Left renal cortex interstitium (tissue), 4 donors: ENCODE measurements at regions not wholly inside any gene's neighbourhood (a gene's known extent, or its start where the extent isn't known, plus 50 kb on each side); places are given as distances from the start of the nearest gene placed in this dataset.
A peak's percentile ranks its signal among the peaks of the same experiment; 100 is the strongest.

Experiments
- DNase-seq, 4 donors: peaks; one replicate each; pipeline ENCODE4 v3.0.0-alpha.2; 2013; ENCODE audit warnings: low read depth in 4 of 4, low spot score in 2 of 4, missing footprints in 1 of 4

DNA sequence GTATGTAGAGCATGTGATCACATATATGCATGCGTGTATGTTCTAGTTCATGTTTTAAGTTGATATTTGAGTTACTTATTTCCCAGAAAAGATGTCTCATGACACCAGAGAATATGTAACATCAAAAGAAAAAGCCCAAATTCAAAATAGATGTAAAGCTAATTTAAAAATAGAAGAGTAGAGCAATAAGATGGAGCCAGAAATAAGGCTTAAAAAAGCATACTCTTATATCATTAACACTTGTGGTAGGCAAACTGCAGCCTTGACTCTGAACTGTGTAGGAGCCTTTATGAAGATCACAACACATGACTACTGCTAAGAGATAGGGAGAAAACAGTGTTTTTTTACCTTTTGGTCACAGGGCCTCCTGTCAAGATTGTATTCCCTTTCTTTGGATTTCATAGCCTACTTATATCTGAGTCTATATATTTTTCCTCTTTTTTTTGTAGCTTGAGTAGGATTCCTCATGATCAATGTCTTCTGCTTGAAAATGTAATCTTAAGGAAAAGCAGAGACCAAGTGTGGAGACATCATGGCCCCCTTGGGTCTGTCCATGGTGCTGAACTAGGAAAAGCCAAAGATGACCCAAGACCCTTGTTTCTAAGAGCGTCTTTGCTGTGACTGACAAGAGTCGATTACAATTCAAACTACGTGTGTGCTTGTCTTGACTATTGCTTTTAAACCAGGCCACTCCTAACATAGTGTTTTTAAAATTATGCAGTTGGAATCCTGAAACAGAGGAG lies 390.4 kb downstream of the SHISA9 start:
- DNase-seq: peak in 2 of 4 donors; percentile 6 to 29

DNA sequence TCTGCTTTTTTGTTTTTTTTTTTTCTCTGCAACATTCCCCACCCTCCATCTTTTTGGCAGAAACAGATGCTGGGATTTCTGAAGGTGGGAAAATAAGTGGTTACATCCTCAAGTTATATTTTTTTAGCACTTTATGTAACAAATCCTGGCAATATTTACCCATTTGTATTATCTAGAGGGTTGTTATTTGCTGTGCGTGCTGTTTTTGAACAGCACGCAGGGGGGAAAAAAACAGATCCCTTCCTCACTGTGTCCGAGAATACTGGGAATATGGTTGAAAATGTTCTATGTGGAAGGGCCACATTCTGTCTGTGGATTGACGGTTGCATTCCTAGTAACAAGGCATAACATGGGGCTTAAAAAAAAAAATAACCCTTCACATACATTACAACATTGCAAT lies 394.8 kb downstream of the SHISA9 start:
- no peak for DNase-seq

DNA sequence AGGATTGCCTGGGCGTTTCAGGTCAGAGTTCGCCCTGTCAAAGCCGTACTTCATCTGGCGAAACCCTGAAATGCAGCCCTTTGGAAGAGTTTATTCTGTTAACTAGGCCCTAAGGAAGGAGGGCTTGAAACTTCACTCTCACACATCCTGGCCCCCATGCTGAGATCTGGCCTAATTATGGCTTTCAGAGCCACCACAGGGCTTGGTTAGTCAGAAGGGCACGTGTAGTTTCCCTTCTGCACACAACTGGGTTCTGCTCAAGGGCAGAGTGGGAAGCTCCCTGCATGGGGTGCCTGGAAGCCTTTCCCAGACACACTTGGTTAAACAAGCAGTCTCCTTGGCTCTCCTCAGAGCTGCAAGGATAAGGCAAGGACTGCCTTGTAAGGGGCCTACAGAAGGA lies 397.3 kb downstream of the SHISA9 start:
- no peak for DNase-seq

DNA sequence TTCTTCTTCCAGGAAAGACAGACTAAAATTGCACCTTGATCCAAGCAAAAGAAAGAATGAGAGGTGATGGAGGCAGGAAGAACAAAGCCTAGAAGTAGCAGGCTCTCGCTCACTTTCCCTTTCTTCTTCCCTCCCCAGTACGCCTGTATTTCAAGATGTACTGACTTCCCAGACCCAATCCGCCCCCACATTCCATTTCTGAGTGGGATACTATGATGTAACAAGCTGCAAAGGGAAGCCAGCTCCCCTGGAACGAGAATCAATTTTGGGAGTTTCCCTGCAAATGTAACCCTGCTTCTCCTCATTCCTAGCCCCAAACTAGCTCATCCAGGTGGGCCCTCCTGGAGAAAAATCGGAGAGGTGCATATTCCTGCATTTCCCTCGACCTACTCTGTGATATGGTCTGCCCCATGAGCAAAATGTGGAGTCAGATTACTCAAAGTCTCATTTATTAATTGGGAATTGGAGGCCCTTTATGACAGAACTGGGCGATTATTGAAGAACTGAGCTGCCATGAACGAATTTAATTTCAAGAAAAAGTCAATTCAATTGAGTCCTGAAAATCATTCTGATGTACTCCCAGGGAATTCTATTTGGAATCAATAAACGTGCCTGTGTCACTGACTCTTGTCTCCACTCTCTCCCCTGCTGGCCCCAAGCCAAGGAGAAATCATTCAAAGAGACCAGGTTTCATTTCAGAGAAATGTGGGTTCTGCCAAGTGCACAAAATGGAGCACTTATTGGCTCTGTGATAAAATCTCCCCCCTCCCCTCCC lies 398.9 kb downstream of the SHISA9 start:
- no peak for DNase-seq

DNA sequence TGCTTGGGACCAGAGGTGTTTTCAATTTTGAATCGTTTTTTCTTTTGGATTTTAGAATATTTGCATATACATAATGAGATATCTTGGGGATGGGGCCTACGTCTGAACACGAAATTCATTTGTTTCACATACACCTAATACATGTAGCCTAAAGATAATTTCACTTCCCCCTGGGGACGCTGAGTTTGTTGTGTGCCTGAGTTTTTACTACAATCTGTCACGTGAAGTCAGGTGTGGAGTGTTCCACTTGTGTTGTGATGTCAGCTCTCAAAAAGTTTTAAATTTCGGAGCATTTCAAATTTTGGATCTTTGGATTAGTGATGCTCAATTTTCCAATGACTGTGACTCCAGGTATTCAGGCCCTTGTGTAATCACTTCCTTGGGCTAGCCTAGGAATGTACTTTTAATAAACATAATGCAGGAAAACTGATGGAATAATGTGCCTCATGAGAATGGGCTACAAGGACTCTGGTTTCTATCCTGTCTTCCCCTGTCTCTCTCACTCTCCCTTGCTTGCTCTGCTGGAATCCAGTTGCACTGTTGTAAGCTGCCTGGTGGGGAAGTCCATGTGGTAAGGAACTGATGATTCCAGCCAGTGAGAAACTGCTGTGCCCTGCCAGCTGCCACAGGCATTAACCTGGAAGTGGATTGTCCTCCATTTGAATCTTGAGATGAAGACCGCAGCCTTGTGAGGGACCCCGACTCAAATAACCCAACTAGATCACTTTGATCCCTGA lies 403.8 kb downstream of the SHISA9 start:
- DNase-seq: no peak

DNA sequence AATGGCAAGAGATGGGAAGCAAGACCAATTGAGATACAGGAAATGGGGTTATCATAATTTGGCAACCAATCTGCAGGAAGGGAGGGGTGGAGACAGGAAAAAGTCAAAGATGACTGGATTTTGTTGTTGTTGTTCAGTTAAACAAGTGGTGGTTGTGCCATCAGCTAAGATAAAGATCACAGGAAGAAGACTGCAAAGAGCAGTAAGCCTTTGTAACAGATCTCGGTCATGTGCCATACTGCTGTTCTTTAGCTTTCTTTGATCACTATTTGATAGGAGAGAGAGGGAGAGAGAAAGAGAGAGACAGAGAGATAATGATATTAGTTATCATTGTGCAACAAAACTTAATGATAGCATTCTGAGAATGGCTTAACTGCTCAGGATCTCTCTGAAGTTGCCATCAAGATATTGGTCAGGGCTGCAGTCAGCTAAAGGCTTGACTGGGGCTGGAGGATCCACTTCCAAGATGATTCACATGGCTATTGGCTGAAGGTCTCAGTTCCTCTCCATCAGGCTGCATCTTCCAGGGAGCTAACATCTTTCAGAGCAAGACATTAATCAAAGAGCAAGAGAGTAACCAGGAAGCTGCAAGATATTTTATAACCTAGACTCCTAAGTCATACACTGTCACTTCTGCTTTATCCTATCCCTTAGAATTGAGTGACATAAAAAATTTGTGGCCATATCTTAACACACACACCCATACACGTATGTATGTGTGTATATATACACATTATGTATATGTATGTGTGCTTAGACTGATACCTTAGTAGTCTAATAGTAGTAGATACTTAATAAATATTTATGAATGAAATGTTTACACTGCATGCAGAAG lies 405.0 kb downstream of the SHISA9 start:
- DNase-seq: no peak

DNA sequence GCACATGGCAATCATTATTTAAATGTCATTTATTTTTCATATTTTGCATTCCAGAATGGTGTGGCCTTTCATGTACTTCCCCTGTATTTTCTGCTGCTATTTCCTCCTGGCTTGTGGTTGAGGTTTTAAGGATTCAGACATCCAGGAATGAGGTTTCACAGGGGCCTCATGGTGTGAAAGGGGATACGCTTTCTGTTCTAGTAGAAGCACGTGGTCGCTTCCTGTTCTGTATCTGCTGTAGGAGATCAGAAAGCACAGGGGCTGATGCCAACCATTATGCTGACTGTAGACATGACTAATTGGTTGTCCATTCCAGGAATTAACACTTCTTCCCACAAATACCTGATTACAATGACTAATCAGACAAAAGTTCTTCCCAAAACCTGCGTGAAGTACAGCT lies 405.9 kb downstream of the SHISA9 start:
- no peak for DNase-seq

DNA sequence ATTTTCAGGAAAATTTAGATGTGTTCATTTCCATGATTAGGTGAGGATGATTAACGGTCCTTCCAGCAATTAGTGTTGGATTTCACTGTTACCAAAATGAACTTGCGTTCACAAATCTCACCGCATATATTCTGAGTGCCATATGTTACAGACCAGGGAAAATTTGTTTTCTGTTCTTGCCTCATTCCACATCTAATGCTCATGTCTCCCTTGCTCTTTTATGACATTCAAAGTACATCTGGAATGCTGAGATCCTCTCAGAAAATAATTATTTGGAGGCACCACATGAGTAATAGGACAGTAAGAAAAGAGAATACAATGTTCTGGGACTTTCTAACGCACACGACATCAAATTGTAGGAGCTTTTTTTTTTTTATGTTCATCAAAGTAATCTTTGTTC lies 406.5 kb downstream of the SHISA9 start:
- no peak for DNase-seq

DNA sequence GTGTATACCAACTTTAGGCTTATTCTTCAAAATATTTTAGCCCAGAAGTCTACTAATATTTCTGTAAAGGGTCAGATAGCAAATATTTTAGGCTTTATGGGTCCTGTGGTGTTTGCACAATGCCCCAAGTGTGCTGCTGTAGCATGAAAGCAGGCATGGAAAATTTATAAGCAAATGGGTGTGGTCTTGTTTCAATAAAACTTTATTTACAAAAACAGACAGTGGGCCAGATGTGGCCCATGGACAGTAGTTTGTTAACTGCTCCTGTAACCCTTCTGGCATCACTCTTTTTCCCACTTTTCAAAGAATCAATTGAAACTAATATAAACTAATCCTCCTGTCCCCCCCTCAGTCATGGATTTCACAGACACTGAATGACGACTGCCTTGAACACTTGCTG lies 410.7 kb downstream of the SHISA9 start:
- no peak for DNase-seq

DNA sequence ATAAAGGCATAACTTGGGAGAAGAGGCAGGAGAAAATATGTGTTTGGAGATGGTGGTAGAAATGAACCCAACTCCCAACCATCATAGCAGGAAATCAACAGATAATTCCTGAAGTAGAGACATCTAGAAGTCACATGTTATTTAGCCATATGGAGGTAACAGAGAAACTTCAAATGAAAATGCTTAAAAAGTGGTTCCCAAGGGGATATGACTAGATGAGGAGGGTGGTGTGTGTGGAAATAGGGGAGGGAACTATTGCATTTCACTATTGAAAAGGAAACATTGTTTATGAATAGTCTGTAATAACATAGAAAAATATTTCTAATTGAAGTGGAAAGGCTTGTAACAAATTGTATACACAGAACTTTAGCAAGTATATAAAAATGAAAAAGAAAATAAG lies 412.0 kb downstream of the SHISA9 start:
- no peak for DNase-seq

DNA sequence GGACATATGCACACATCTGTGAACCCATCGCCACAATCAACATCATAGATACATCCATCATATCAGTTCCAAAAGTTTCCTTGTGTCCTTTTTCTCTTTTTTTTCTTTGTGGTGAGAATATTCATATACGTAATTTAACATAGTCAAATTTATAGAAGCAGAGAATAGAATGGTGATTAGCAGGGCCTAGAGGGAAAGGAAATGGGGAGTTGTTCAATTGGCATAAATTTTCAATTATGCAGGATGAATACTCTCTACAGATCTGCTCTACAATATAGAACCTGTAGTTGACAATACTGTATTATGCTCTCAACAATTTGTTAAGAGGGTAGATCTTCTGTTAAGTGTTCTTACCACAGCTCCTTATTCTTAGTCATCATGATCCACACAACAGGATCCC lies 413.2 kb downstream of the SHISA9 start:
- DNase-seq: no peak

DNA sequence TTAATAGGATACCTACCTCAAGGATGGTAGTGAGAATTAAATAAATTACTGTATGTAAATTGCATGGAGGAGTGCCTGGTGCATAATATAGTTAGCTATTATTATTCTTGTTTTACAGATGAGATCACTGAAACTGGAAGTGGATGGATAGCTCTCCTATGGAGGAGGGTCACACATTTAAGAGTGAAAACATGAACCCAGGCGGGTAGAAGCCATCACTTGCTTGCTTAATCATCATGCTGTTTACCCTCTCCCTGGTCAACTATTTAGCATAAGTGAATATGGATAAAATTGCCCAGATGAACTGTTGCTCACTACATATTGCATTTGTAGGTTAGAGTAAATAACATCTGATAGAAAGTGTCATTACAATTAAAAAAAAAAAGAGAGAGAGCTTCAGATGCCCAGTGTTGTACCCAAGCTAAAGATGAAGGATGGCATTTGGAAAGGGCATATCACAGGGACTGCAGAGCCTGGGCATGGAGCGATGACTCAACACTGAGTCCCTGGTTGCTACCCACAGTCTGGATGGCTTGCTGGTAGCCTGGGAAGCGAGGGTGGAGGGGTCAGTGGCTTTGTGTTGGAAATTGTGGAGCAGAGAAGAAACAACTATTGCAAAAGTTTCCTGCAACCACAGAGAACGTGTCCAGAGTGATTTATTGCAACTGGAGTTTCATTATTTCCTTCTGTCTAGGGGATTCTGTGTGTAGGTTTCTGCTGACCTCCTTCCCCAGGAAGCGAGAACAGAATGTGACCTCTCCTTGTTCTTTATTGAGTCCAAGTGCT lies 414.4 kb downstream of the SHISA9 start:
- no peak for DNase-seq

DNA sequence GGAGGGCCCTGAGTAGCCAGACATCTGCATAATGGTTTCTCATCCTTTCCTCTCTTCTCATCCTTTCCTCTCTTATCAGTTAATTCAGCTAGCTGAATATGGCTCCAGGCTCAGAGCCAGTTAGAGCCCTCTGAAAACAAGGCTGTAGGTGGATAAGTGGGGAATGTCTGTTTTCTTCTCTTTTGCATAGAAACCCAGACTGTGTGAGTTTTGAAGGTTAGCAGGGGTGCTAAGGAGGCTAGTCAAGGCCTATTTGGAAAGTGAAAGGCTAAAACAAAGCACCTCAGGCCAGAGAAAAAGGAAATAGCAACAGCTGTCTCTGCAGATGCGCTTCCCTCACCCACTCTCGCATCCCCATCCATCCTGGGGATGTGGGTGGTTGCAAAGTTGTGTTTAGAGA lies 420.9 kb downstream of the SHISA9 start:
- no peak for DNase-seq

DNA sequence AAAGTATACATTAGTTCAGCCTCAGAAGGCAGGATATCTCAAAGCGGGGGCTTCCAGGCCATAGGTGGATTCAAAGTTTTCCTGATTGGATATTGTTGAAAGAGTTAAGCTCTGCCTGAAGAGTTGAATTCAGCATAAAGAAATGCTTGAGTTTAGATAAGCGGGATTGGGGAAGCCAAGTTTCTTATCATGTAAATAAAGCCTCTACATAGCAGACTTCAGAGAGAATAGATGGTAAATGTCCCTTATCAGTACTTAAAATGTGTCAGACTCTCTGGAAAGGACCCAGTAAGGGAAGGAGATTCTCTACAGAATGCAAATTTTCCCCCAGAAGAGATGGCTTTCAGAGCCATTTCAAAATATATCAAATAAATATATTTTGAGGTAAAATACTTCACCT lies 423.5 kb downstream of the SHISA9 start:
- DNase-seq: no peak

DNA sequence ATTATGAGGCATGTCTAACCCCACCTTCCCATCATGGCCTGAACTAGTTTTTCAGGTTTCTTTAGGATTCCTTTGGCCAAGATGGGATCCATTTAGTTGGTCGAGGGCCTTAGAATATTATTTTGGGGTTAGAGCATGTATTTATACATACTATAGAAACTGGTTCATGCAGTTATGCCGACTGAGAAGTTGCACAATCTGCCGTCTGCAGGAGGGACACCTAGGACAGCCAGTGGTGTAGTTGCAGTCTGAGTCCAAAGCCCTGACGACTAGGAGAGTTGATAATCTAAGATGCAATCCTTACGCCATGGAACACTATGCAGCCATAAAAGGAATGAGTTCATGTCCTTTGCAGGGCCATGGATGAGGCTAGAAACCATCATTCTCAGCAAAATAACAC lies 424.0 kb downstream of the SHISA9 start:
- DNase-seq: no peak

DNA sequence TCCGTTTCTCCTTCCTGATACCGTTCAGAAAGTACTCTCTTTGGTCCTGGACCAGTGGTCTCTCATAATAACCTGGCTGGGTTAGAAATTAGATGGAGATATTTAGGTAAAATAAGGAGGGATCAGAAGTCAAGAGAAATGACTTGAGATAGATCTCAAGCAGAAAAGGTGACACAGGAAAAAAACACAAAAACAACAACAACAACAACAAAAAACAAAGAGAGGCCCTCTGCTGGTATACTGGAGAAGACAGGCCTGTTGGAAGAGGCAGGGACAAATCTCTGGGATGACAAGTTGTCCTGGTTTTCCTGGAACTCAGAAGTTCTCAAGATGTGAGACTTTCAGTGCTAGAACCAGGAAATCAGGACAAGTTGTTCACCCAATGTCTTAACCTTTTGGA lies 430.5 kb downstream of the SHISA9 start:
- no peak for DNase-seq

DNA sequence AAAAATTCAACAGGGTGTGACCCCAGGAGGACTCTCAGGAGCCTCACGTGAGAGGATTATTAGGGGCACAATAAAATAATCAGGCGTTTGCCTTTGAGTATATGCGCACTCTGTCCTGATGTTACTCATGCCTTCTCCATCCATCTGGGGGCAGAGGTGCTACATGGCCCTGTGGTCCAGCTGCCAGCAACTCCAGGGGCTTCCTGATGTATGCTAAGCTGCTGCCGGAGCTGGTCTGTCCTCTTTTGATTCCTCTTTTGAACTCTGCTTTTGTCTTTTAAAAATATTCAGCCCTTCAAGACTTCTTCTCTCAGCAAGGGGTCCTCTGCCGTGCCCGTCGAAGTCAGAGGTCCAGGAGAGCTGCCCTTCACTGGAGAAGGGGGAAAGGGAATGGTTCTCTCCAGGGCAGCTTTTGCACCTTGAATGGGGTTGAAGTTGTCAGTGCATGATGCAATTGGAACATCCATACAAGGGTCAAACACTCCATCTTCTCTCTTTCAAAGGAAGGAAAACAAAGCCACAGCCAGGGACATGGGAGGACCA lies 431.4 kb downstream of the SHISA9 start:
- no peak for DNase-seq

DNA sequence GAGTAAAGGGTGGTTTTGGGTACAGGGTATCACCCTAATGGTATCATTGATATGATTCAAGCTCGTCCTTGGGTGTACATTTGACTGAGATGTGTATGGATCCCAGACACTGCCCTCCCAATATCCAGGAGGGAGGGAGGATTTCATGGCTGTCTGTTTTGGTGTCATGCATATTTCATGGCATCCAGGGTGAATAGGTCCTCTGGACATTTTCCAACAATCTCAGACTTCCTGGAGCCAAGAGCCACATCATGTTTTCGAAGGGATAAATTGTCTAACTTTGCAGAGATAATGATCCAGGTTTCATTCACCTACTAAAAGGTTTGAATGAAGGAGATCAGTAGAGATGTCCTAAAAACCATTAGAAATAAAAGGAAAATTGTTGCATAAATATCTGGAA lies 431.9 kb downstream of the SHISA9 start:
- DNase-seq: no peak

DNA sequence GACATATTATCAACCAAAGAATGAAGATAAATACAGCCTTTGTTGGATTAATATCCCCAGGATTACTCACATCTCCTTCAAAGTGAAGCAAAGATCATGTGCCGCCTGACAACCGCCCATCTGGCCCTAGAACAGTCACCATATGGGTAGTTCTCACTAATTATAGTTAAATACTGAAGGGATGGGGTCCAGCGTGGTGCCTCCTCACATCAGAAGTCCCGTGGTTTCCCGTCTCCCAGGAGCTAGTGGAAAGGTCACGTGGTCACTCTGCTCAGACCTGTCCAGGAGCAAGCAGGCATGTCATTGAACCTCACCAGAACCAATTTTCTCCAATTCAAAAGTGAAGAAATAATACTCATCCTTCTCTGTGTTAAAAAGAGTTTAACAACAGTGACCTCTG lies 434.5 kb downstream of the SHISA9 start:
- DNase-seq: no peak

DNA sequence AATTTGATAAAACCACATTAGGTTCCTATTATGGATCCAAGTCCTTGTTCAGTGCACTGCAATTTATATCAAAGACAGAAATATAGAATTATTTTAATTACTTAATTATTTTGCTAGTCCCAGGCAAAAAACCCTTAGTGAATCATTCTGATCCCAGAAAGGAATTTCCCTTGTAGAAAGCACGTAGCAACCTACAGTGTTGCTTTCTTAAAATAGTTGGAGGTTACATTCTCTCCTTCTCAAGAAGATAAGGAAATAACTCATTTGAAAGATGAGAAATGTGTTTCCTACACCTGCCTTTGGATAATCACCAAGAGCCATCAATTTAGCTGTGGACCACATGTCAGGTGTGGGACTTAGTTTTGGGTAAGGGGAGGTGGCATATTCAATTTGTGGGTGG lies 434.9 kb downstream of the SHISA9 start:
- DNase-seq: no peak
